NCI-H2227 (cell line): ENCODE measurements at regions not wholly inside any gene's neighbourhood (a gene's known extent, or its start where the extent isn't known, plus 50 kb on each side); places are given as distances from the start of the nearest gene placed in this dataset.

ENCODE experiments used
- DNase-seq: peaks from one replicate; lab custom pipeline; 2025; ENCODE audit not compliant: unreplicated experiment; lab: John Stamatoyannopoulos, UW

- no peak for DNase-seq
Measured at GRCh38 chr2:7829241-7829640, 852.6 kb upstream of the ID2 start.

GRCh38 chr2:7830616-7831015, 851.2 kb upstream of the ID2 start:
- DNase-seq = no peak

GRCh38 chr2:7835151-7835550, 846.7 kb upstream of the ID2 start:
- no peak for DNase-seq

GRCh38 chr2:7835693-7836680, 845.9 kb upstream of the ID2 start:
- DNase-seq = no peak

DNA sequence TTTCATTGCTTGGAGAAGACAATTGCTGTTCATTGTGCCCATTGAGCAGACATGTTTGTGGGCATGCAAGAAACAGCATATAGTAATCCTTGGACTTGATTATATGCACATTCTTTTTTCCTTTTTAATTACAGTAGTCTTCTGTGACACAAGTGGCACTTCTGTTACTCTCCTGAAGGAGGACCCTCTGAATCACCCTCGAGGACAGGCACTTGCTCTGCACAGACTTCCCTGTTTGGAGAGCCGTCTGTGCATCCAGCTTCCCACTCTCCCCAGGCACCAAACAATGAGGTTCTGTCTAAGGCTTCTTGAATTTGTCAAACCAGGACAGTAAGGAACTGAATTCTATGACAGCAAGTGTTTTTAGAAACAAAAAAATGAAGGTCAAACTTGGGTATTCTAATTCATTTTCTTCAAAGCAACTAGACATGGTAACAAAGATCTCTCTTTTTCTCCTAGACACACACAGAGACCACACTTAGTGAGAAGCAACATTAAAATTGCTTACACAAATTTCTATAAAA, 844.6 kb upstream of the ID2 start:
- no peak for DNase-seq

- DNase-seq = no peak
Measured at GRCh38 chr2:7838669-7839068, 843.2 kb upstream of the ID2 start.

DNA sequence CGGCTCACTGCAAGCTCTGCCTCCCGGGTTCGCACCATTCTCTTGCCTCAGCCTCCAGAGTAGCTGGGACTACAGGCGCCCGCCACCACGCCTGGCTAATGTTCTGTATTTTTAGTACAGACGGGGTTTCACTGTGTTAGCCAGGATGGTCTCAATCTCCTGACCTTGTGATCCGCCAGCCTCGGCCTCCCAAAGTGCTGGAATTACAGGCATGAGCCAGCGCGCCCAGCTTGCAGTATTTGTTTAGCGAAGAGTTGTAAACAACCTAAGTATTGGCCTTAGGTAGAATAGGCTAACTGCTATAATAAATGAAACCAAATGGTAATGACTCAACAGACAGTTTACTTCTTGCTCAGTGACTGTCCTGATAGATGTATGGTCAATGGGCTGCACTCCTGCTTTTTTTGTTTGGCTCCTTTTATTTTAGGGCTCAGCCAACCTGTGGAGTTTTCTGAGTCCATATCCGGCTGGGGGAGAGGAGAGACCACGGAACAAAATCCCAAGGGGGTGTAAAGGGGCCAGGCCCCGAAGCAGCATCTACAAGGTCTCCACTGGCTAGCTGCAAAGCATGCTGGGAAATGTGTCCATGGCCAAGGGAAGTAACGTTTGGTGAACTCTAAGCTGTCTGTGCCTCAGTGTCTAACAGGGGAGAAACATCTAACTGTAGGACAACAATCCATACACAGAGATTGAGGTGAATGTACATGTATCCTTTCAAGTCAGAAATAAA, 841.0 kb upstream of the ID2 start:
- DNase-seq = no peak

DNA sequence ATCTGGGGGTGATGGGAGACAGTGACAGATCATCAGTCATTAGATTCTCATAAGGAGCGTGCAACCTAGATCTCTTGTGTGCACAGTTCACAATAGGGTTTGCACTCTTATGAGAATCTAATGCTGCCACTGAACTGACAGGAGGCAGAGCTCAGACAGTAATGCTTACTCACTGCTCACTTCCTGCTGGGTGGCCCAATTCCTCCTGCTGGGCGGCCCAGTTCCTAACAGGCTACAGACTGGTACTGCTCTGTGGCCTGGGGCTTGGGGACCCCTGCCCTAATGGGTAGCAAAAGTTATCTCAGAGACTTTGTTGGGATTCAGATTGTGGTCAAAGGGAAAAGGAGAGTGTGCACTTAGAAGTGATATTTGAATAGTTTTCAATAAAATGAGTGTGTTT, 840.1 kb upstream of the ID2 start:
- no peak for DNase-seq

DNA sequence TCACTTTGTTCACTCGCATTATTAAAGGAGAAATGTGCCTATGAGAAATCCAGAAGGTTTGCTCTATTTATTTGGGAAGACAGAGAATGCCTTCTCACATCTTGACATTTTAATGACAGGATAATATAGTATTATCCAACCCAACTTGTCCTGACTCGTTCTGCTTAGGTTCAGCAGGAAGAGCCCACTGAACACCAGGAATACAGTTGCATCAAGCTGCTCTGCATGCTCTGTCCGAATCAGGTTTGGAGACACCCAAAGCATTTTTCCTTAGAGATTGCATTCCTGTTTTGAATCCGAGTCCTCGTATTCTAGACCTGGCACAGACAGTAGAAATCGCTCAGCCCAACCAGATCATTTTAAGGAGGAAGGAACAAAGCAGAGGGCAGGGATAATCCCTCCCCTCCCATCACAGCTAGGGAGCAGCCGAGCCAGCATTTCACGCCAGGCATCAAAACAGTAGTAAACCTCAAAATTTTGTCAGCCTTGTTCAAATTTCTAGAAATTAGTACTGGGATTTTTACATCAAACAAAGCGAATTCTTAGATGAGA, 837.4 kb upstream of the ID2 start:
- DNase-seq = no peak

DNA sequence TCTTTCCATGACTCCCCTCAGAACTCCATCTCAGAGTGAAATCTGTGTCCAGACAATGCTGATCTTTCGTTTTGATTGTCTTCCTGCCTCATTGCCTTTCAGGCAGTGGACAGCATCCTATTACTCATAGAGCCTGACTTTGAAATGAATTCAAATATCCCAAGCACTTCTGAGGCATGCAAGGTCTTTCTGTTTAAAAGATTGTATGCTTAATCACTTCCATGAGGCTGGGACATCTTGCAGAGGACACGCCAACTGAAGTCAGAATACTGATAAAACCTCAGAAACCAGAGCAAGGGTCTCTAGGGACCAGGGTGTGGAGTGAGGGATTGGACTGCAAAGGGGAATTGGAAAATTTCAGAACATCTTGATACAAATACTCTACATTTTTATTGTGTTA, 836.5 kb upstream of the ID2 start:
- no peak for DNase-seq

DNA sequence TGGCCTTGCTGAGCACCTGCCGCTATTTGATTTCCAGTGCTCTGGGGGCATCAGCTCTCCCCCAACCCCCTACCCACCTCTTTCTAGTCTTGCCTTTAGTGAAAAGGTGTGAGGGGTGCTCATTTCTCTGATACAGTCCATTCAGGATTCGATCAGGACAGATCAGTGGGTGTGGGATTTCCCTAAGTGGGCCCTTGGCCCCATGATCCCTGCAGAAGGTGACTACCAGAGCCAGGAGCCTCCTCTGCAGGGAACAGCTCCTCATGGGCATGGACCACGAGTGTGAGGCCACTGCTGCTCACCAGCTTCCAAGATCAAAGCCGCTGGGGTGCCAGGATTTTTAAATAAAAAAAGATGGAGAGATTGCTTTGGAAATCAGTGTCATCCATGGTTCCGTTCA, 835.2 kb upstream of the ID2 start:
- DNase-seq = no peak

- DNase-seq = no peak
Measured at GRCh38 chr2:7847321-7847720, 834.5 kb upstream of the ID2 start.

DNA sequence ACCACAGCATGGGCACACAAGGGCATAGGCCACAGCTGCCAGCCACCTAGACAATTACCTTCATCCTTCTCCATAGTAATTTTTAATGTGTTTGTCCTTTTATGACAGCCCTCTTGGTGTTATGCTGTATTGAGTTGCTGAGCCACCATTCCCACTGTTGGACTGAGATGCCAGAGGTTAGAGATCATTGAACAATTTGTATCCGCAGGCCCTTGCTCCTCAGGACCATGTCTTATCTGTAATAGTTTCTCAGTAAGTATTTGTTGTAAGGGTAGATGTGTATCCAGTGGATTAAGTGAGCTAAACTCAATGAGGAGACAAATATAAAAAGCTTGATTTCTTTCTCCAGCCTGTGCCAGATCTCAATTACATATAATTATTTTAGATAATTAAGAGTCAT, 832.8 kb upstream of the ID2 start:
- DNase-seq = no peak

DNA sequence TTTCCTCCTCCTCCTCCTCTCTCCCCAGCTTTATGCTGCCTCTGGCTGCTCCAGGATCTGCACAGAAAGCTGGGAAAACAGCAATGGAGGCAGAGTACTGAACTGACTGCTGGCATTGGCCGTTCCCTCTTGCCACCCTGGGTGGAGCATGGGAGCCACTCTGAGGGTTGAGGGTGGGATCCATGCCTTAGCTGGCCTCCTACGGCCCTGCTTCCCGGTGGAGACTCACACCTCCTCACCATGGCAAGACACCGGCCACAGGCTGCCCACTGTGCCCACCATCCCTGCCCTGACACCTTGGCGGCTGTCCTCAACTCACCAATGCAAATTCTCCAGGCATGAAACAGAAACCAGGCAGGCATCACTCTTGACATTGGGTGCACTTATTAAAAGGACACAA, 832.3 kb upstream of the ID2 start:
- DNase-seq = no peak

DNA sequence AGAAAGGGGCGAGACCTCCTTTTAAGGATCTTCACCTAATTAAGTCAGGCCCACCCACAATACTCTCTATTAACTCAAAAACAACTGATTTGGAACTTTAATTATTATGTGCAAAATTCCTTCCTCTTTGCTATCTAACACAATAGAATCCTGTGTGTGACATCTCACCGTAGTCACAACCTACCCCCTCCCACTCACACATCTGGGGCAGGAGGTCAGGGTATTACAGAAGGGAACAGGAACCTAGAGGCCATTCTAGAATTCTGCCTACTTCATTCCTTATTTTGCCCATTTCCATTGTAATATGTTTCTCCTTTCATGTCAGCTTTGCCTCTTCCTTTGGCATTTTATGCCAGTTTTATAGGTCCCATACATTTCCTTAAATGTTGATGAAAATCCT, 829.3 kb upstream of the ID2 start:
- DNase-seq = no peak

DNA sequence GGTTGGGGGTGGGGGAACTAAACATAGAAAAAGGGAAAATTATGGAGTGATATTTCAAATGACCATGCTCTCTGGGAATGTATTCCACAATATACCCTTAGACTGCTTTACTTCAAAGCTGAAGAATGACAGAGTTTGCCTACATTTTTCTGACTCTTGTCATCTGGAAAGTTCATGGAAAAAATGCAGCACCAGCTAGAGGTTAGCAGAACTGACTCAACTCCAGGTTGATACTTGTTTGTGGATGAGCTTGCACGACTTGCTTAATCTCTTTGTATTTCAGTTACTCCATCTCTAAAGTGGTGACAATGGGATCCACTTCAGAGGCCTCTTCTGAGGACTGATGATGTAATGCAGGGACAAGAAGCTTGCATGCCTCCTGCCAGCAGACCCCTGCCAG, 824.0 kb upstream of the ID2 start:
- no peak for DNase-seq

GRCh38 chr2:7858624-7859023, 823.2 kb upstream of the ID2 start:
- DNase-seq = no peak

DNA sequence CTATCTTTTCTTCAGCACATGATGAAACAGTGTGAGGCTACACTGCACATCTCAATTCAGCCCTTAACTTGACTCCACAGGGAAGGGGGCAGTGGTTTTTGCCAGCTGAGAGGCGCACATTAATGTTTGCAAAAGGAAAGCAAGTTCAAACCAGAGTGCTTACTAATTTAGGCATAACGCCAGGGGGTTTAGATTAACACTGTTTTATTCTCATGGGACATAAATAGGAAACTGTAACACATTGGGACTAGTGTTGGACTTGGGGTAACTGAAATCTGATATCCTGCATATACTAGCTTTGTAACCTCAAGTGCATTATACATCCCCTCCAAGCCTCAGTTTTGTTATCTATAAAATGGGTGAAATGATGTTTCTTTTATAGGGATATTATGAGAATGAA, 821.2 kb upstream of the ID2 start:
- DNase-seq = no peak

DNA sequence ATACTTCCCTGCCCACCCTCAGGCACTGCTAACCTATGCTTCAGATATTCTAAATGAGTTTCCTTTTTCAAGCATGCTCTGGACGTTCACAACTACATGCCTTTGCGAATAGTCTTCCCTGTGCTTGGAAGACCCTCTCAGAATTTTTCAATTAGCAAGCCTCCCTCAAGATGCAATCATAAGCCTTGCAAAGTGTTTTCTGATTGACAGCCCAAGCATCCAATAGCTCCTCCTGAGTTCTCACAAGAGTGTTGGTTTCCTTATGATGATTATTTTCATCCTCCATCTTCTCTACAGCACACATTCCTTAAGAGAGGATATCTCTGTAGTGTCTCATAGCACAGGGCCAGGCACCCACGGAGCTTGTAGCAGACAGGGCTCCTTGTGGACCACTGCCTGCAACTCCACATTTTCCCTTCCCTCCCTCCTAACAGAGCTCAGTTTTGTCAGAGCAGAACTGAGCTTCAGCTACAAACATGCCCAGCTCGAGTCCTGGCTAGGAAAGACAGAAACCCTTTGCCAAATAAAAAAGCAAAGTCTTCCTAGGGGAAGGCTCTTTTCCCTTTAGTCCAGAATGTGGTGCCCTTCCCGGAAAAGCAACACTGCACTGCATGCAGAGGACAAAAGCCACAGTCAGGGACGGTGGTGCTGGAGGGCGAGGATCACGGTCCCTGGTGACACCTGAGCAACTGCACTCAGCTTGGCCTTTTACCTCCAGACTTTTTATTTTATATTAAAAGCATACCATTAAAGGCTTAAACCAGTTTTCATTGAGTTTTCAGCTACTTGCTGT, 819.8 kb upstream of the ID2 start:
- no peak for DNase-seq

GRCh38 chr2:7866104-7866503, 815.8 kb upstream of the ID2 start:
- DNase-seq = no peak

DNA sequence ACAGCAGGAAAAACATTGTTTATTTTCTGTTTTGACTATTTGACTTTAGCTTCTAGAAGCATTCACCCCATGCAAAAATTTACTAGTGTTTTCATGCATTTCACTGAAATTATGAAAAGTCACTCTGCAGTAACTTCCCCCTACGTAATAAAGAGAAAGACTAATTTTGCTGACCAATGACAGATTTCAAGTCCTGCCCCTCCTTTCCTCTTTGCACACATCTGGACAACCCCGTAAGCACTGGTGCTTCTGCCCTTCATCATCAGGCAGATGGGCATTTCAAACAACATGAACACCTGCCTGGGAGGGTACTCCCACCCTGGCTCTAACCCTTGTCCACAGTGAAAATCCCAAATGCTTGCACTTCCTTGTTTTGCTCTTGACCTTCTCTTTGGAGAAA, 815.0 kb upstream of the ID2 start:
- no peak for DNase-seq
